ENCODE measurements at regions not wholly inside any gene's neighbourhood (a gene's known extent, or its start where the extent isn't known, plus 50 kb on each side); places are given as distances from the start of the nearest gene placed in this dataset.
"Not testable (repeated sequence)": the region's sequence is repeated elsewhere in the genome, so short reads cannot be mapped to it uniquely, and the experiment has no call there.

GRCh38 chr2:16722677-16723076, 57.0 kb upstream of the CYRIA start:
- DNase-seq (ENCODE audit: low read depth): no peak

- DNase-seq (ENCODE audit: low read depth): no peak
Observed at GRCh38 chr2:16722126-16722525, 56.5 kb upstream of the CYRIA start.

- DNase-seq (ENCODE audit: low read depth): not testable (repeated sequence)
Observed at GRCh38 chr2:16721529-16721928, 55.9 kb upstream of the CYRIA start.

GRCh38 chr2:16720737-16721136, 55.1 kb upstream of the CYRIA start:
- not testable (repeated sequence) for DNase-seq (ENCODE audit: low read depth)

GRCh38 chr2:16719485-16719808, 53.8 kb upstream of the CYRIA start:
- DNase-seq (ENCODE audit: low read depth): no peak

- DNase-seq (ENCODE audit: low read depth): no peak
Observed at GRCh38 chr2:16718576-16719484, 53.2 kb upstream of the CYRIA start.

- no peak for DNase-seq (ENCODE audit: low read depth)
Observed at GRCh38 chr2:16717477-16717876, 51.8 kb upstream of the CYRIA start.

- no peak for DNase-seq (ENCODE audit: low read depth)
Observed at GRCh38 chr2:16716944-16717343, 51.3 kb upstream of the CYRIA start.

- DNase-seq (ENCODE audit: low read depth): no peak
Observed at GRCh38 chr2:16716024-16716423, 50.4 kb upstream of the CYRIA start.
